Activated CD8-positive, alpha-beta T cell treated with anti-CD3 and anti-CD28 coated beads, Interleukin-2, amount 10 ng/mL, durations not matched to agents 7 days and 5 days (primary cell): ENCODE measurements at regions not wholly inside any gene's neighbourhood (a gene's known extent, or its start where the extent isn't known, plus 50 kb on each side); places are given as distances from the start of the nearest gene placed in this dataset.

ENCODE experiments used
- ATAC-seq: fragments of 150-1000 bp; cut with Tn5 transposase; one replicate; pipeline ENCODE4 v1.10.0; 2021; ENCODE audit warnings: moderate library complexity
- CTCF ChIA-PET: fragments of 350-600 bp; sonication (Branson Sonifier 250); formaldehyde crosslinking; loops from one replicate; lab custom pipeline; 2021; ENCODE audit warnings: antibody characterized with exemption; lab: Charles Lee
- POLR2A ChIA-PET: fragments of 350-600 bp; sonication (Branson Sonifier 250); formaldehyde crosslinking; loops from one replicate; lab custom pipeline; 2021; ENCODE audit warnings: antibody characterized with exemption; lab: Charles Lee
- DNase-seq: peaks from one replicate; pipeline ENCODE4 v3.0.0-alpha.2; 2020
- H3K27ac Mint-ChIP-seq: one replicate; pipeline ENCODE4 v1.8.0; 2021; ENCODE audit warnings: mild to moderate bottlenecking, mixed read lengths
- H3K27me3 Mint-ChIP-seq: one replicate; pipeline ENCODE4 v1.8.0; 2021; ENCODE audit warnings: low read depth, mixed read lengths
- H3K36me3 Mint-ChIP-seq: one replicate; pipeline ENCODE4 v1.8.0; 2021; ENCODE audit warnings: low read depth, mixed read lengths
- H3K4me1 Mint-ChIP-seq: one replicate; pipeline ENCODE4 v1.8.0; 2021; ENCODE audit warnings: low read depth, mixed read lengths
- H3K4me3 Mint-ChIP-seq: one replicate; pipeline ENCODE4 v1.8.0; 2021; ENCODE audit warnings: mild to moderate bottlenecking, mixed read lengths
- H3K9me3 Mint-ChIP-seq: one replicate; pipeline ENCODE4 v1.8.0; 2022; ENCODE audit warnings: mixed read lengths; ENCODE audit not compliant: insufficient read depth

DNA sequence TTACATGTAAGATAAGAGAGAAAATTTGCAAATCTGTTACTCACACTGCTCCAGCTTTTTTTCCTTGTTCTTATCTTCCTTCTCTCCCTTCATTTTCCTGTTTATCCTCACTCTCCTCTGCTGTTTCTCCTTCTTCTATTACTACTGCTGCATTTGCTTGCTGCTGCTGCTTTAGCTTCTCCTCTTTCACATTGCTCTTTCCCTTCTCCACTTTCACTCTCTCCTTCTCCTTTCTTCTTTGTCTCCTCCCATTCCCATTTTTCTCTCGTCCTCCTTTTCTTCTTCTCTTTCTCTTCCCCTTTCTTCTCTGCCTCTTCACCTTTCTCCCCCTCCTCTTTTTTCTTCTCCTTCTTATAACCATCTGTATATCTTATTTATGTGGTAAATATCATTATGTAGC lies 288.6 kb downstream of the CDH9 start:
- CTCF ChIA-PET, result no interaction called here
- POLR2A ChIA-PET, result no interaction called here
- ATAC-seq, result no peak
- no peak overlapping the region for H3K27ac Mint-ChIP-seq
- no peak for DNase-seq
- no peaks in the 10 kb centered on the region for H3K4me1 Mint-ChIP-seq
- H3K9me3 Mint-ChIP-seq, result peaks cover 10% of the 10 kb centered on the region
- no peak overlapping the region for H3K4me3 Mint-ChIP-seq
- no peaks in the 10 kb centered on the region for H3K36me3 Mint-ChIP-seq
- no peaks in the 10 kb centered on the region for H3K27me3 Mint-ChIP-seq

DNA sequence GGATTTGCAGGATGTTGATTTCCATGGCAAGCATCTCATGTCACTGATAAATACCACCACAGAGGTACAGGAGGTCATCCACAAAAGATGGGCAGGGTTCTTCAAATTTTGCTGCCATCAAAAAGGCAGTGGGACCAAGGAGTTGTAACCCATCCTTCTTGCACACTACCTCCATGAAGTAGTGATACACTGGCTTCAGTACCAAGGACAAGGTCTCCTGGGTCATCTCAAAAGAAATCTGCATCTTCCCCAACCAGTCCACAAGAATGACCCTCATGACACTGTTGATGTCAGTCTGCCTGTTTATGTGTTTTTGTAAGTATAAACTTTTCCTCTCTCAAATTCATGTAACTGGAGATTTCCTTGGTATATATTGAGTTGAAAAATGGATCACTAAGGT lies 298.2 kb downstream of the CDH9 start:
- Mint-ChIP-seq H3K36me3 (no peaks in the 10 kb centered on the region), H3K27me3 (no peaks in the 10 kb centered on the region), H3K27ac (no peak overlapping the region), H3K9me3 (peaks cover 8% of the 10 kb centered on the region), H3K4me1 (no peaks in the 10 kb centered on the region), H3K4me3 (no peak overlapping the region)
- no peak for DNase-seq
- ATAC-seq, result no peak
- ChIA-PET POLR2A (no interaction called here), CTCF (no interaction called here)

DNA sequence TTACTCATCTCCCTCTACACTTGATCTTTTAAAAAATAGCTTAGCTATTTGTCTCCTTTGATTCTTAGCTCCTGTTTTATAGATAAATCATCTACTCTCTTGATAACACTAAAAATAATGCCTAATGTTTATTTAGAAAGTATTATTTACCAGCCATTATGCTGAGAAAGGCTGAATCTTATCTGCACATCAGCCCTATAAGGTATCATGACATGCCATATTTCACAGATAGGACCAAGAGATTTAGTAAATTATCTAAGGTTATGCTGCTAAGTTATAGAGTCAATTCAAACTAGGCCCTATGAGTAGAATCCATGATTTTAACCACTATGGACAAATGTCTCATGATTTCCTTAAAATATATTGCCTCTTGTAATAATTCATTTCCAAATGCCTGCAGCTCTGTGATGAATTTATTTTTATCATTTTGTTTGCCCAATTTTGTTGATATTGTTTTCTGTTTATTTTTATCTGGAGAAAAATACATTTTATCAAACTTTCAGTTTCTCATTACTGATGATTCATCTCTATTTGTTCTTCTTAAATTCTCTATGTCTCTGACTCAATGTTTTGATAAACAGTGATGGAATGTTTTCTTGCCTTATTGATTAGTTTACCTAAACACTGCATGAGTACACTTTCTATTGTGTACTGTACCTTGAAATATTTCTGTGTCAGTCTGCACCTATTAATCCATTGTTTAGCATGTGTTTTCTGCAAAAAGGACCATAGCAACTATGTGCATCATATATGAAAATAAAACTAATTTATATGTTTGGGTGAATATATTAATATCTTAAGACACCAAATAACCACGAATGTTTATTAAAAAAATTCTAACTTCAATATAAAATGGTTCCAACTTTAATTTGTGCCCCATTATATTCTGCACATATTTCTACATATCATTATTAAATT lies 300.8 kb downstream of the CDH9 start:
- no peaks in the 10 kb centered on the region for H3K4me1 Mint-ChIP-seq
- H3K27ac Mint-ChIP-seq, result no peak overlapping the region
- DNase-seq, result no peak
- CTCF ChIA-PET, result no interaction called here
- no peak for ATAC-seq
- H3K36me3 Mint-ChIP-seq, result no peaks in the 10 kb centered on the region
- POLR2A ChIA-PET, result no interaction called here
- H3K9me3 Mint-ChIP-seq, result peaks cover 8% of the 10 kb centered on the region
- H3K4me3 Mint-ChIP-seq, result no peak overlapping the region
- no peaks in the 10 kb centered on the region for H3K27me3 Mint-ChIP-seq

DNA sequence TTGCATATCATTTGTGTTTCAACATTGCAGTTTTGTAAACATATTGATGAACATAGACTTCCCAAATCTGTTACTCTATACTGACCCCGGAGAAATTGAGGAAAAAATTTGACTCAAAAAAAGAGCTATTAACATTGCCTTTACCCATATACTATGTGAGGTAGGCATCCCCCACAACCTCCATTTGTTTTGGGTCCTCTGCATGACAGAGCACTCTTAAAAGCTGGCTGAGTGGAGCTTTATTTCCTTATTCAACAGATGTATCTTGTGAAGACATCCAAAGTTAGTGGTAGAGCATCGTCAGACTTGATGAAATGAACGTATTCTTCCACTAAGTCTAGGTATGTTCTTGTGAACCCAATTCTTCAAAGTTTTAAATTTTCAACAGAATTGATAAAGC lies 310.5 kb downstream of the CDH9 start:
- Mint-ChIP-seq H3K27me3 (no peaks in the 10 kb centered on the region), H3K4me3 (no peak overlapping the region), H3K27ac (no peak overlapping the region), H3K9me3 (peaks cover 46% of the 10 kb centered on the region), H3K4me1 (no peaks in the 10 kb centered on the region), H3K36me3 (no peaks in the 10 kb centered on the region)
- no peak for DNase-seq
- CTCF ChIA-PET, result no interaction called here
- ATAC-seq, result no peak
- POLR2A ChIA-PET, result no interaction called here

DNA sequence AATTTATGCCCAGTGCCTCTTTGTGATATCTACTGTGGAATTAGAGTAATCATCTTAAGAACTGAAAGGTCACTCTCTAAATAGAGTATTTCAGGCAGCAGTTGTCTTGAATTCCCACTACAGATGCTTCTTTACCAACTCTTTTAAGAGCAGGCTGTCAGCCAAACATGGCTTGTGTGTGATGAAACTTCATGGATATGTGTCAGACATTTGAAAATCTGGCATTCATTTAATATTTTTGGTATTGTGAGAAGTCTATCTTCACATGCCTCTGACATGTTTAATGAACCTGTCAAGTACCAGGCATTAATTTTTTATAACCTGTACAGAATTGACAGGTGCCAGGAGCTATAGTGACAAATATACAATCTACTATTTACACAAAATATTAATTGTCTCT lies 318.6 kb downstream of the CDH9 start:
- ATAC-seq (no peak), DNase-seq (no peak)
- ChIA-PET POLR2A (no interaction called here), CTCF (no interaction called here)
- H3K9me3 Mint-ChIP-seq, result peaks cover 14% of the 10 kb centered on the region
- H3K27me3 Mint-ChIP-seq, result no peaks in the 10 kb centered on the region
- no peaks in the 10 kb centered on the region for H3K36me3 Mint-ChIP-seq
- H3K4me1 Mint-ChIP-seq, result no peaks in the 10 kb centered on the region
- no peak overlapping the region for H3K27ac Mint-ChIP-seq
- no peak overlapping the region for H3K4me3 Mint-ChIP-seq

DNA sequence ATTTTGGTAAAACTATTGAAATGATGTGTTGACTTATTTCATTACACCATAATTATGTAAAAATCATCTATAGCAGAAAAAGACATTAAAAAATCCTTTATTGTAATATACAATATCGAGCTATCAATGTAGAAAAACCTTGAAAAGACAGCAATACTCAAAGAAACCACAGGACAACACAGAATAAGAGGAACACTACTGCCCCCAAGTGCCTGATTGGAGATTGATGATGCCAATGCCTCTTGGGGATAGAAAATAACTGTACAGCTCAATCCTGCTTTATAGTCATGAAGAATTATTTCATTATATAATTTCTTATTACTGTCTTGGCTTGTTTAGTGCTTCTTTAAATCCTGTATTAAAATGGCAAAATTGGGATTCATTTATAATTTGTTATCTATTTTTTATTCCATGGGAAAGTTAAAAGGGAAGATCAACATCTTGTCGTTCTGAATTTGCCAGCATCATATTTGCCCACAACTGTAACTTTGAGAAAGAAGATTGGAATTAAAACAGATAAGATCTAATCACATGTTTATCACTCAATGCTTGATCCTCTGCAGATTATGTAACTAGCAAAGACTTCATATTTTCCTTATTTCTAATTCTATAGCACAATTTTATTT lies 337.5 kb downstream of the CDH9 start:
- Mint-ChIP-seq H3K4me1 (no peaks in the 10 kb centered on the region), H3K4me3 (no peak overlapping the region), H3K27ac (no peak overlapping the region), H3K27me3 (no peaks in the 10 kb centered on the region), H3K9me3 (peaks cover 5% of the 10 kb centered on the region), H3K36me3 (no peaks in the 10 kb centered on the region)
- DNase-seq (no peak), ATAC-seq (no peak)
- CTCF ChIA-PET, result no interaction called here
- POLR2A ChIA-PET, result no interaction called here

DNA sequence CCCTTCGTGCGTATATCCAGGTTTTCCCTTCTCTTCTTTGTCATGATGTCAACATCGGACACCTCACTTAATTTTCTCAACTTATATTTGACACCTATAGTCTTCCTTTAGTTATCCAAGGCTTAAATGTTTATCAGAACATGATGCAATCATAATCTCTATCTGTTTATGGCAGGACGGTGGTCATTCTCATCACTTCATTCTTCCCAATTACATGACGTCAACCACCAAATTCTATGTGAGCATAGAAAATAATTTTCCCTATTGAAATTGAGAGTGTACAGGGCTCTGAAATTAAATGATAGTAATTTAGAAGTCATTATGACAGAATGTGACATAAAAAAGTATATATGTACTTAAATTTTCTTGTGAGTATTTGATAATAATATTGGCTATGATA lies 345.4 kb downstream of the CDH9 start:
- Mint-ChIP-seq H3K27me3 (no peaks in the 10 kb centered on the region), H3K9me3 (peaks cover 24% of the 10 kb centered on the region), H3K27ac (no peak overlapping the region), H3K36me3 (no peaks in the 10 kb centered on the region), H3K4me1 (no peaks in the 10 kb centered on the region), H3K4me3 (no peak overlapping the region)
- POLR2A ChIA-PET, result no interaction called here
- CTCF ChIA-PET, result no interaction called here
- DNase-seq, result no peak
- no peak for ATAC-seq

DNA sequence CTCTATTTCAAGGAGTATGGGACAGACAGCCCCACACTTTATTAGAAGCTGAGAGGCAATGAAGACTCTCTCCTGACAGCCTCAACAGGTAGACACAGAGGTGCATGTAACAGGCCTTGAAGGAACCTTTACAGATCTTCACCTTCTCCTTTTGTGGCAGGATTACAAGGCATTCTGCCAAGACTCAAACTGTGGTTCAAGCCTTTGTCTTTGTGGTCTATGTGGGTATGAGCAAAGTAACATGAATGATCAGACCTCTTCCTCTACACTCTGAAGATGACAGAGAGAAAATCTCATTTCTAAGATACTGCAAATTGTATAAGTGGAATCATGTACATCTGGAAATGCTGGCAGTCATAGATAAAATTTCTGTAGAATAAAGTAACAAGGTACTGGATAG lies 346.9 kb downstream of the CDH9 start:
- Mint-ChIP-seq H3K36me3 (no peaks in the 10 kb centered on the region), H3K4me3 (no peak overlapping the region), H3K4me1 (no peaks in the 10 kb centered on the region), H3K27ac (no peak overlapping the region), H3K27me3 (no peaks in the 10 kb centered on the region), H3K9me3 (peaks cover 22% of the 10 kb centered on the region)
- ChIA-PET CTCF (no interaction called here), POLR2A (no interaction called here)
- DNase-seq (no peak), ATAC-seq (no peak)

DNA sequence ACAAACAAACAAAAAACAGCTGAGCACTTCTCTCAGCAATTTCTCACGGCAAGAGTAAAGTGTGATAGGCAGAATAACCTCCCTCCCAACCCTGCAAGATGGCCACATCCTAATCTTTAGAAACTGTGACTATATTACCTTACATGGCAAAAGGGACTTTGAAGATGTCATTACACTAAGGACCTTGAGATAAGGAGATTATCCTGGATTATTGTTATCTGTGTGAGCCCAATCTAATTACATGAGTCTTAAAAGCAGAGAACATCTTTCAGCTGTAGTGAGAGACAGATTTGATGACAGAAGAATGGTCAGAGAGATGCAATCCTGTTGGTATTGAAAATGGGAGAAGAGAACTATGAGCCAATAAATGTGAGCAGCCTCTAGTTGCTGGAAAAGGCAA lies 347.9 kb downstream of the CDH9 start:
- Mint-ChIP-seq H3K36me3 (no peaks in the 10 kb centered on the region), H3K27ac (no peak overlapping the region), H3K9me3 (peaks cover 22% of the 10 kb centered on the region), H3K4me3 (no peak overlapping the region), H3K4me1 (no peaks in the 10 kb centered on the region), H3K27me3 (no peaks in the 10 kb centered on the region)
- POLR2A ChIA-PET, result no interaction called here
- no peak for DNase-seq
- no peak for ATAC-seq
- CTCF ChIA-PET, result no interaction called here

DNA sequence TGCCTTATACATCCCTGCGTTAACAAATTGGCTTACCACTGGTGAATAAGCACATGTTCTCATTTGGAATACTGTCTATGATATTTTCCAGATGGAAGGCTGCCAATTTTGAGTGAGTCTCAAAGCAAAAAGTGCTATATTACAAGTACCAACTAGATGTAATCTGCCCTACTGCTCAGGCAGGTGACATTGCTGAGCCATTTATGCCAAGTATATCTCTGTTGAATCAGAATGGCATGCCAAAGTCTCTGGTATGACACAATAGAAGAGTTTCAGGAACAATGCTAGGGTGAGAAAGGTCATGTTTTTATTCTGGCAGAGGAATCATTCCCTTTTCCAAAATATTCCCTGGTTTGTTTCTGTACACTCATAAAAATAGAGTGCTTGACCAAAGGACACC lies 356.5 kb downstream of the CDH9 start:
- ChIA-PET POLR2A (no interaction called here), CTCF (no interaction called here)
- Mint-ChIP-seq H3K27me3 (no peaks in the 10 kb centered on the region), H3K27ac (no peak overlapping the region), H3K4me1 (no peaks in the 10 kb centered on the region), H3K4me3 (no peak overlapping the region), H3K9me3 (peaks cover 11% of the 10 kb centered on the region), H3K36me3 (no peaks in the 10 kb centered on the region)
- ATAC-seq (no peak), DNase-seq (no peak)

DNA sequence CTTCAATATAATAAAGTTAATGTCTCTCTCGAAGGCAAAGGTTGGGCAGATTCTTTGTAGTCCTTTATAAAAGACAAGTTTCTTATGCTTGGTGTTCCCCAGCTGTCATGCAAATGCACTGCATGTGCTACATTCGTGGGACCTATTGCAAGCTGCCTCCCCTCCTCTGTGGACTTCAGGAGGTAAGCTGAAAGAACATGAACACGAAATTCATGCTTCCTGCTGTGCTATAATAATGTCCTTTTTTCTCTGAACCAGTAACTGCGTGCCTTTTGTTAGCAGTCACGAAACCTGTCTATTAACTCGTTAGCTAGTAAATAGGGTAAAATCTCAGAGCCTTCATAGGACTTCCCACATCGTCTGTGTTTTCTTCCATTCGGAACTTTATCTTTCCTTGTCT lies 363.5 kb downstream of the CDH9 start:
- POLR2A ChIA-PET, result no interaction called here
- H3K4me3 Mint-ChIP-seq, result no peak overlapping the region
- no peak for DNase-seq

DNA sequence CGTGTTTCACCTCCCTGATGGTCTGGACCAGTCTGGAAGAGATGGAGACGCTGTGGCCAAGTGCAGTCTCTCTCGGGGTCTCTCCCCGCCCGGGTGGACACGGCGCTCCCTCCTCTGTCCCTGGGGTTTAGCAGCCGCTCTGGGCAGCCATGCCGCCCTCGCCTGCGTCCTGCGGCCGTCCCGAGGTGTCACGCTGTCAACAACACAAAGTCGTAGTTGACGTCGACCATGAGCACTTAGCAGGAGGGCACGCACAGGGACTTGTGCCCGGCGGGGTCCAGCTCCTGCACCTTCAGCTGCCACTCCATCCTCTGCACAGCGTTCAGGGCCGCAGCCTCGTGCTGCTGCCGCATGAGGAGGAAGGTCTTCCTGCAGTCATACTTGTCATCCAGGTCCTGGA lies 368.9 kb downstream of the CDH9 start:
- H3K36me3 Mint-ChIP-seq, result no peaks in the 10 kb centered on the region
- no peaks in the 10 kb centered on the region for H3K4me1 Mint-ChIP-seq
- DNase-seq (no peak), ATAC-seq (no peak)
- H3K27me3 Mint-ChIP-seq, result no peaks in the 10 kb centered on the region
- ChIA-PET POLR2A (no interaction called here), CTCF (no interaction called here)
- no peak overlapping the region for H3K4me3 Mint-ChIP-seq
- H3K9me3 Mint-ChIP-seq, result peaks cover 8% of the 10 kb centered on the region
- no peak overlapping the region for H3K27ac Mint-ChIP-seq

More for the DNA sequence above, 363.5 kb downstream of the CDH9 start:
- Mint-ChIP-seq H3K27me3 (no peaks in the 10 kb centered on the region), H3K4me1 (no peaks in the 10 kb centered on the region), H3K9me3 (peaks cover 14% of the 10 kb centered on the region), H3K36me3 (no peaks in the 10 kb centered on the region), H3K27ac (no peak overlapping the region)
- CTCF ChIA-PET, result no interaction called here
- ATAC-seq, result no peak
